Gastroesophageal sphincter (tissue), 3 donors: ENCODE measurements at regions not wholly inside any gene's neighbourhood (a gene's known extent, or its start where the extent isn't known, plus 50 kb on each side); places are given as distances from the start of the nearest gene placed in this dataset.

Source experiments
- EP300 ChIP-seq: sonication (generic); formaldehyde crosslinking; IDR thresholded peaks from one replicate; pipeline ENCODE4 v1.6.1; 2017; ENCODE audit warnings: antibody characterized with exemption, mild to moderate bottlenecking
- POLR2A ChIP-seq, 2 donors: fragments of 450-650 bp; IDR thresholded peaks; one replicate each; pipeline ENCODE4 v1.6.1; 2017; ENCODE audit warnings: antibody characterized with exemption in 2 of 2, mild to moderate bottlenecking in 2 of 2, moderate library complexity in 1 of 2
- POLR2AphosphoS5 ChIP-seq: sonication (generic); formaldehyde crosslinking; IDR thresholded peaks from one replicate; pipeline ENCODE4 v1.6.1; 2017; ENCODE audit warnings: antibody characterized with exemption
- TF ChIP-seq, protein P1 (sequence below), 4 experiments: fragments of 200-600 bp in 2 of 4; fragments of 450-650 bp in 2 of 4; sonication (generic) in 1 of 4; IDR thresholded peaks; one replicate each; pipeline ENCODE4 v1.5.1; 2017 to 2019; ENCODE audit warnings: antibody characterized with exemption in 4 of 4, mild to moderate bottlenecking in 2 of 4, moderate library complexity in 2 of 4

DNA sequence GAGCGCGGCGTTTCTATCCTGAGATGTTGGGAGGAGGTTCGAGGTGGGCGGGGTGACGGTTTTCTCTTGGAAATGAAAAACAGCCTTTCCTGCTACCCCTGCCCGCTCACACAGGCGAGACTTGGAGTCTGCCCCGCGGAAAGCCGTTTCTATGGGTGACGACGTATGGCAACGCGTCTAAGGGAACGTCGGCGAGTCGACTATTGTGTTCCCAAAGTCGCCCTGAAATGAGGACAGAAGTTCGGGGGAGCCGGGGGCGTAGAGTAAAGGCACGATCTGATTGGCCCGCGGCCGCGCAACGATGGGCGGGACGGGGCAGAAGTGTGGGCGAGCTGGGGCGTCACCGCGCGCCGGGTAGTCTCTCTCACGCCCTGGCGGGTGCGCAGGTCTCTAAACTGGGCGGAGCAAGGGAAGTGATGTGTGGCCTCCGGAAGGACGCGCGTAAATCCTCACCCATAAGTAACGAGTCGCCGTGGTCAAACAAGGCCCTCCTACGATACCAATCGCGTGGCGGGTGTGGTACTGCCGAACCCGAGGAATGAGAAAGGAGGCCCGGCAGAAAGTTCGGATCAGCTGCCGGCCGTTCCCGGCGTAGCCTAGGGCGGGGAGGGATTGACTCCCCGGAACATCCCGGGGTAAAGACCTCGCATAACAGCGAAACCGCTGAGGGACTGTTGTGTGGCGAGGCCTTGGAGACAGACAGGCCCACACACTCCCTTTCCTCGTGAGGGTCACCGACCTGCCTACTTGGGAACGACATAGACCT lies 89.6 kb downstream of the FAM161A start:
- TF ChIP-seq, protein P1, sequence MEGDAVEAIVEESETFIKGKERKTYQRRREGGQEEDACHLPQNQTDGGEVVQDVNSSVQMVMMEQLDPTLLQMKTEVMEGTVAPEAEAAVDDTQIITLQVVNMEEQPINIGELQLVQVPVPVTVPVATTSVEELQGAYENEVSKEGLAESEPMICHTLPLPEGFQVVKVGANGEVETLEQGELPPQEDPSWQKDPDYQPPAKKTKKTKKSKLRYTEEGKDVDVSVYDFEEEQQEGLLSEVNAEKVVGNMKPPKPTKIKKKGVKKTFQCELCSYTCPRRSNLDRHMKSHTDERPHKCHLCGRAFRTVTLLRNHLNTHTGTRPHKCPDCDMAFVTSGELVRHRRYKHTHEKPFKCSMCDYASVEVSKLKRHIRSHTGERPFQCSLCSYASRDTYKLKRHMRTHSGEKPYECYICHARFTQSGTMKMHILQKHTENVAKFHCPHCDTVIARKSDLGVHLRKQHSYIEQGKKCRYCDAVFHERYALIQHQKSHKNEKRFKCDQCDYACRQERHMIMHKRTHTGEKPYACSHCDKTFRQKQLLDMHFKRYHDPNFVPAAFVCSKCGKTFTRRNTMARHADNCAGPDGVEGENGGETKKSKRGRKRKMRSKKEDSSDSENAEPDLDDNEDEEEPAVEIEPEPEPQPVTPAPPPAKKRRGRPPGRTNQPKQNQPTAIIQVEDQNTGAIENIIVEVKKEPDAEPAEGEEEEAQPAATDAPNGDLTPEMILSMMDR (IDR thresholded peaks at IDR 0.05) = peak in 1 of 4 experiments; percentile 1
- TF ChIP-seq POLR2AphosphoS5 = peak; percentile 97
- peak; percentile 86 to 90 for TF ChIP-seq POLR2A (IDR thresholded peaks at IDR 0.05)
- peak; percentile 23 for TF ChIP-seq EP300
